DOHH2 (cell line): ENCODE measurements at regions not wholly inside any gene's neighbourhood (a gene's known extent, or its start where the extent isn't known, plus 50 kb on each side); places are given as distances from the start of the nearest gene placed in this dataset.

Experiments
- H3F3A ChIP-seq: fragments of 200-600 bp; sonication (generic), shearing (Covaris generic); 2 replicates; pipeline ENCODE4 v1.6.0; 2016; ENCODE audit warnings: antibody characterized with exemption, mild to moderate bottlenecking; ENCODE audit not compliant: control insufficient read depth, insufficient read depth
- H3K27ac ChIP-seq: fragments of 200-600 bp; sonication (generic); 2 replicates; pipeline ENCODE4 v1.5.1; 2014; ENCODE audit warnings: low read depth, mild to moderate bottlenecking, low read length, moderate library complexity
- H3K27me3 ChIP-seq: fragments of 200-600 bp; sonication (generic); 2 replicates; pipeline ENCODE4 v1.6.1; 2014; ENCODE audit warnings: mild to moderate bottlenecking, low read length, mixed read lengths; ENCODE audit not compliant: control insufficient read depth
- H3K36me3 ChIP-seq: fragments of 200-600 bp; sonication (generic); 2 replicates; pipeline ENCODE4 v1.6.1; 2014; ENCODE audit warnings: mild to moderate bottlenecking, low read length, moderate library complexity, mixed read lengths; ENCODE audit not compliant: control insufficient read depth
- H3K4me1 ChIP-seq: fragments of 200-600 bp; sonication (generic); 2 replicates; pipeline ENCODE4 v1.6.1; 2014; ENCODE audit warnings: mild to moderate bottlenecking, low read length, mixed read lengths; ENCODE audit not compliant: control insufficient read depth
- H3K4me2 ChIP-seq: fragments of 200-600 bp; sonication (generic); 2 replicates; pipeline ENCODE4 v1.6.0; 2014; ENCODE audit warnings: mild to moderate bottlenecking, low read length, moderate library complexity
- H3K4me3 ChIP-seq: fragments of 200-600 bp; sonication (generic); 2 replicates; pipeline ENCODE4 v1.5.1; 2014; ENCODE audit warnings: mild to moderate bottlenecking, low read length, mixed read lengths
- H3K79me2 ChIP-seq: fragments of 200-600 bp; sonication (generic); 2 replicates; pipeline ENCODE4 v1.6.1; 2014; ENCODE audit warnings: mild to moderate bottlenecking, low read length, mixed read lengths; ENCODE audit not compliant: control insufficient read depth
- H3K9me2 ChIP-seq: fragments of 200-600 bp; sonication (generic); replicated peaks from 2 replicates; pipeline ENCODE4 v1.6.1; 2014; ENCODE audit warnings: mild to moderate bottlenecking, low read length, mixed read lengths; ENCODE audit not compliant: control insufficient read depth
- H3K9me3 ChIP-seq: fragments of 200-600 bp; sonication (generic); 2 replicates; pipeline ENCODE4 v1.6.1; 2014; ENCODE audit warnings: antibody characterized with exemption, low read length, mixed read lengths; ENCODE audit not compliant: control insufficient read depth, insufficient read depth
- H4K20me1 ChIP-seq: fragments of 200-600 bp; sonication (generic); 2 replicates; pipeline ENCODE4 v1.6.0; 2014; ENCODE audit warnings: low read depth, mild to moderate bottlenecking, antibody characterized with exemption, low read length, moderate library complexity; ENCODE audit not compliant: control insufficient read depth, insufficient read depth
- EZH2phosphoT487 ChIP-seq: fragments of 200-600 bp; sonication (generic); IDR thresholded peaks from 2 replicates; pipeline ENCODE4 v1.6.1; 2017; ENCODE audit warnings: borderline replicate concordance, mild to moderate bottlenecking, antibody characterized with exemption, low read length, moderate library complexity, mixed read lengths
- TF ChIP-seq, protein P1 (sequence below): fragments of 200-600 bp; sonication (generic); IDR thresholded peaks from one replicate; pipeline ENCODE4 v1.5.1; 2014; ENCODE audit warnings: antibody characterized with exemption, mild to moderate bottlenecking, low read depth, low read length; ENCODE audit not compliant: poor library complexity, severe bottlenecking

GRCh38 chr13:73849292-73849691 is 284.9 kb downstream of the KLF12 start:
- Histone ChIP-seq H4K20me1 (no peaks in the 10 kb centered on the region), H3K36me3 (peaks cover 22% of the 10 kb centered on the region), H3K4me2 (peak overlapping the region; percentile 49), H3K4me3 (peak overlapping the region; percentile 29; the same call in 1 of the 2 replicates), H3K27me3 (no peaks in the 10 kb centered on the region), H3K4me1 (peaks cover 36% of the 10 kb centered on the region), H3K79me2 (peaks cover 4% of the 10 kb centered on the region; the same call in 1 of the 2 replicates), H3K9me2 (no peaks in the 10 kb centered on the region), H3F3A (peaks cover 2% of the 10 kb centered on the region; the same call in 1 of the 2 replicates), H3K9me3 (no peaks in the 10 kb centered on the region), H3K27ac (no peak overlapping the region)
- no peak for TF ChIP-seq EZH2phosphoT487
- TF ChIP-seq, protein P1, sequence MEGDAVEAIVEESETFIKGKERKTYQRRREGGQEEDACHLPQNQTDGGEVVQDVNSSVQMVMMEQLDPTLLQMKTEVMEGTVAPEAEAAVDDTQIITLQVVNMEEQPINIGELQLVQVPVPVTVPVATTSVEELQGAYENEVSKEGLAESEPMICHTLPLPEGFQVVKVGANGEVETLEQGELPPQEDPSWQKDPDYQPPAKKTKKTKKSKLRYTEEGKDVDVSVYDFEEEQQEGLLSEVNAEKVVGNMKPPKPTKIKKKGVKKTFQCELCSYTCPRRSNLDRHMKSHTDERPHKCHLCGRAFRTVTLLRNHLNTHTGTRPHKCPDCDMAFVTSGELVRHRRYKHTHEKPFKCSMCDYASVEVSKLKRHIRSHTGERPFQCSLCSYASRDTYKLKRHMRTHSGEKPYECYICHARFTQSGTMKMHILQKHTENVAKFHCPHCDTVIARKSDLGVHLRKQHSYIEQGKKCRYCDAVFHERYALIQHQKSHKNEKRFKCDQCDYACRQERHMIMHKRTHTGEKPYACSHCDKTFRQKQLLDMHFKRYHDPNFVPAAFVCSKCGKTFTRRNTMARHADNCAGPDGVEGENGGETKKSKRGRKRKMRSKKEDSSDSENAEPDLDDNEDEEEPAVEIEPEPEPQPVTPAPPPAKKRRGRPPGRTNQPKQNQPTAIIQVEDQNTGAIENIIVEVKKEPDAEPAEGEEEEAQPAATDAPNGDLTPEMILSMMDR = peak; percentile 59

GRCh38 chr13:73844986-73845385 is 289.2 kb downstream of the KLF12 start:
- no peak overlapping the region for H3K4me2 ChIP-seq
- no peak overlapping the region for H3K27ac ChIP-seq
- H4K20me1 ChIP-seq = no peaks in the 10 kb centered on the region
- H3K4me1 ChIP-seq = peaks cover 12% of the 10 kb centered on the region
- no peaks in the 10 kb centered on the region for H3K9me2 ChIP-seq
- no peaks in the 10 kb centered on the region for H3K27me3 ChIP-seq
- no peaks in the 10 kb centered on the region for H3K9me3 ChIP-seq
- H3K4me3 ChIP-seq = no peak overlapping the region
- no peaks in the 10 kb centered on the region for H3F3A ChIP-seq
- TF ChIP-seq EZH2phosphoT487 = no peak
- TF ChIP-seq, protein P1 = no peak
- peaks cover 4% of the 10 kb centered on the region for H3K79me2 ChIP-seq
- H3K36me3 ChIP-seq = peaks cover 23% of the 10 kb centered on the region

DNA sequence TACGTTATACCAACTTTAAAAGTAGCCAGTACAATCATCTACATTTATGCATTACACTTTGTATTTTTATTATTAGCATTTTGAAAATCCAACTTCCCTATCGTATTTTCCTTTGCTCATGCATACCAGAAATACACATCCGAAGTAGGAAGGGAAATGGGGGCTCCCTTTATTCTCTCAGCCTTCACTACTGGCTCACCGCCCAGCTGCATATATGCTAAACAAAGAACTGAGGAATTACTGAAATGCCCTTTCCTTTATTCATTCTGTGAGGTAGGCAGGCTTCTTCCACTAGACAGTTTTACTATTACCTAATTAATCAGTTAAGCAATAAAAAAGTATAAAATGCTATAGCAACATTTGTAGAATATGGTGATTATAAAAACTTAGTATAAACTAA is 291.6 kb downstream of the KLF12 start:
- no peaks in the 10 kb centered on the region for H3K9me2 ChIP-seq
- TF ChIP-seq, protein P1 = no peak
- no peak overlapping the region for H3K4me3 ChIP-seq
- no peaks in the 10 kb centered on the region; the same call in none of the 2 replicates for H3K79me2 ChIP-seq
- H3K4me2 ChIP-seq = no peak overlapping the region
- H3K9me3 ChIP-seq = no peaks in the 10 kb centered on the region
- H3K27ac ChIP-seq = no peak overlapping the region
- H3K4me1 ChIP-seq = peaks cover 12% of the 10 kb centered on the region
- H3K27me3 ChIP-seq = no peaks in the 10 kb centered on the region
- peaks cover 6% of the 10 kb centered on the region for H3F3A ChIP-seq
- H4K20me1 ChIP-seq = no peaks in the 10 kb centered on the region
- H3K36me3 ChIP-seq = peaks cover 23% of the 10 kb centered on the region
